ENCODE measurements at regions not wholly inside any gene's neighbourhood (a gene's known extent, or its start where the extent isn't known, plus 50 kb on each side); places are given as distances from the start of the nearest gene placed in this dataset.
A peak's percentile ranks its signal among the peaks of the same experiment; 100 is the strongest.

- Histone ChIP-seq H3K9ac (ENCODE audit: insufficient read depth, low read length) (no peak overlapping the region), H2AFZ (ENCODE audit: low read length) (no peak overlapping the region), H3K36me3 (ENCODE audit: control insufficient read depth, insufficient read depth, low read length) (no peaks in the 10 kb centered on the region), H3K27ac (ENCODE audit: insufficient read depth, low read length) (no peak overlapping the region), H3K4me2 (ENCODE audit: extremely low read depth, insufficient read depth, low read length) (no peak overlapping the region), H3K4me3 (replicated peaks in 1 of 4; ENCODE audit: control extremely low read depth in 1 of 4, insufficient read depth in 1 of 4, low read depth in 3 of 4, low read length in 4 of 4) (no peak overlapping the region), H3K79me2 (ENCODE audit: control insufficient read depth, insufficient read depth, low read length) (no peaks in the 10 kb centered on the region), H3K4me1 (ENCODE audit: control insufficient read depth, extremely low read depth, insufficient read depth, low read length) (no peaks in the 10 kb centered on the region), H3K9me3 (ENCODE audit: control insufficient read depth, insufficient read depth, low read depth, low read length) (no peaks in the 10 kb centered on the region), H3K27me3 (ENCODE audit: control insufficient read depth, insufficient read depth, low read length) (no peaks in the 10 kb centered on the region), H4K20me1 (ENCODE audit: control insufficient read depth, extremely low read depth, insufficient read depth, low read length) (no peaks in the 10 kb centered on the region)
- DNase-seq (ENCODE audit: low read depth in 2 of 2), result peak in 1 of 2 donors; percentile 35
- TF ChIP-seq EZH2 (IDR thresholded peaks at IDR 0.05; ENCODE audit: low read length, missing control alignments) (no peak), CTCF (conservative IDR thresholded peaks at IDR 0.05 in 1 of 2, IDR thresholded peaks at IDR 0.05 in 1 of 2; ENCODE audit: low read depth in 1 of 2, low read length in 2 of 2) (no peak)
Observed at GRCh38 chr2:83068714-83069113, 1390.4 kb downstream of the SUCLG1 start.

- Histone ChIP-seq H2AFZ (ENCODE audit: low read length) (no peak overlapping the region), H4K20me1 (ENCODE audit: control insufficient read depth, extremely low read depth, insufficient read depth, low read length) (no peaks in the 10 kb centered on the region), H3K4me1 (ENCODE audit: control insufficient read depth, extremely low read depth, insufficient read depth, low read length) (no peaks in the 10 kb centered on the region), H3K27me3 (ENCODE audit: control insufficient read depth, insufficient read depth, low read length) (no peaks in the 10 kb centered on the region), H3K4me3 (replicated peaks in 1 of 4; ENCODE audit: control extremely low read depth in 1 of 4, insufficient read depth in 1 of 4, low read depth in 3 of 4, low read length in 4 of 4) (no peak overlapping the region), H3K9me3 (ENCODE audit: control insufficient read depth, insufficient read depth, low read depth, low read length) (no peaks in the 10 kb centered on the region), H3K79me2 (ENCODE audit: control insufficient read depth, insufficient read depth, low read length) (no peaks in the 10 kb centered on the region), H3K27ac (ENCODE audit: insufficient read depth, low read length) (no peak overlapping the region), H3K9ac (ENCODE audit: insufficient read depth, low read length) (no peak overlapping the region), H3K4me2 (ENCODE audit: extremely low read depth, insufficient read depth, low read length) (no peak overlapping the region), H3K36me3 (ENCODE audit: control insufficient read depth, insufficient read depth, low read length) (no peaks in the 10 kb centered on the region)
- no peak for DNase-seq (ENCODE audit: low read depth in 2 of 2)
- TF ChIP-seq CTCF (conservative IDR thresholded peaks at IDR 0.05 in 1 of 2, IDR thresholded peaks at IDR 0.05 in 1 of 2; ENCODE audit: low read depth in 1 of 2, low read length in 2 of 2) (no peak), EZH2 (IDR thresholded peaks at IDR 0.05; ENCODE audit: low read length, missing control alignments) (no peak)
Observed at GRCh38 chr2:83067947-83068346, 1391.1 kb downstream of the SUCLG1 start.

DNA sequence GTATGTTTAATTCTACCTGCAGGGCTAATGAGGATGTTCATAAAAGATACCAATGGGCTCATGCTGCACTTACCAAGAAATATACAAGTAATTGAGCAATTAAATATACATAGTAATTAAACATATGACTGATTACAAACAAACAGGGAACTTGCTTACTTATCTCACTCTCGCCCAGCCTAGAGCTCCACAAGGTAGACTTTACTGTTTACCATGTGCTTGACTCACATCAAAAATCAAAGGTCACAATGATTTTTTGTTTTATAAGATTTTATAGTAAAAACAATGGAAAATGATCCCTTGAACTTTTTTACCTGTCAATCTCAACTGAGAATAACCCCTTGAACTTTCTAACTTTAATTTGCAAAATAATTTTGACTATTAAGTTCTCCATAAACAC is 1395.1 kb downstream of the SUCLG1 start:
- no peak for DNase-seq (ENCODE audit: low read depth in 2 of 2)
- no peaks in the 10 kb centered on the region for H3K4me1 ChIP-seq (ENCODE audit: control insufficient read depth, extremely low read depth, insufficient read depth, low read length)
- no peaks in the 10 kb centered on the region for H3K36me3 ChIP-seq (ENCODE audit: control insufficient read depth, insufficient read depth, low read length)
- TF ChIP-seq EZH2 (IDR thresholded peaks at IDR 0.05; ENCODE audit: low read length, missing control alignments) (no peak), CTCF (conservative IDR thresholded peaks at IDR 0.05 in 1 of 2, IDR thresholded peaks at IDR 0.05 in 1 of 2; ENCODE audit: low read depth in 1 of 2, low read length in 2 of 2) (no peak)
- no peak overlapping the region for H2AFZ ChIP-seq (ENCODE audit: low read length)
- H3K79me2 ChIP-seq (ENCODE audit: control insufficient read depth, insufficient read depth, low read length), result no peaks in the 10 kb centered on the region
- H3K27me3 ChIP-seq (ENCODE audit: control insufficient read depth, insufficient read depth, low read length), result no peaks in the 10 kb centered on the region
- no peak overlapping the region for H3K27ac ChIP-seq (ENCODE audit: insufficient read depth, low read length)
- no peak overlapping the region for H3K4me2 ChIP-seq (ENCODE audit: extremely low read depth, insufficient read depth, low read length)
- H3K9ac ChIP-seq (ENCODE audit: insufficient read depth, low read length), result no peak overlapping the region
- no peaks in the 10 kb centered on the region for H4K20me1 ChIP-seq (ENCODE audit: control insufficient read depth, extremely low read depth, insufficient read depth, low read length)
- no peak overlapping the region for H3K4me3 ChIP-seq (replicated peaks in 1 of 4; ENCODE audit: control extremely low read depth in 1 of 4, insufficient read depth in 1 of 4, low read depth in 3 of 4, low read length in 4 of 4)
- no peaks in the 10 kb centered on the region for H3K9me3 ChIP-seq (ENCODE audit: control insufficient read depth, insufficient read depth, low read depth, low read length)

Measured in fibroblast of lung (primary cell).